T-helper 9 cell (primary cell): ENCODE measurements at regions not wholly inside any gene's neighbourhood (a gene's known extent, or its start where the extent isn't known, plus 50 kb on each side); places are given as distances from the start of the nearest gene placed in this dataset.
A peak's percentile ranks its signal among the peaks of the same experiment; 100 is the strongest.

Experiments
- DNase-seq: peaks from one replicate; pipeline ENCODE4 v3.0.0-alpha.2; 2020

GRCh38 chr11:69918938-69919650 is 99.9 kb upstream of the FGF3 start:
- DNase-seq: peak; percentile 63

- DNase-seq: no peak
These were observed 100.6 kb upstream of the FGF3 start for GRCh38 chr11:69919659-69920344.

DNA sequence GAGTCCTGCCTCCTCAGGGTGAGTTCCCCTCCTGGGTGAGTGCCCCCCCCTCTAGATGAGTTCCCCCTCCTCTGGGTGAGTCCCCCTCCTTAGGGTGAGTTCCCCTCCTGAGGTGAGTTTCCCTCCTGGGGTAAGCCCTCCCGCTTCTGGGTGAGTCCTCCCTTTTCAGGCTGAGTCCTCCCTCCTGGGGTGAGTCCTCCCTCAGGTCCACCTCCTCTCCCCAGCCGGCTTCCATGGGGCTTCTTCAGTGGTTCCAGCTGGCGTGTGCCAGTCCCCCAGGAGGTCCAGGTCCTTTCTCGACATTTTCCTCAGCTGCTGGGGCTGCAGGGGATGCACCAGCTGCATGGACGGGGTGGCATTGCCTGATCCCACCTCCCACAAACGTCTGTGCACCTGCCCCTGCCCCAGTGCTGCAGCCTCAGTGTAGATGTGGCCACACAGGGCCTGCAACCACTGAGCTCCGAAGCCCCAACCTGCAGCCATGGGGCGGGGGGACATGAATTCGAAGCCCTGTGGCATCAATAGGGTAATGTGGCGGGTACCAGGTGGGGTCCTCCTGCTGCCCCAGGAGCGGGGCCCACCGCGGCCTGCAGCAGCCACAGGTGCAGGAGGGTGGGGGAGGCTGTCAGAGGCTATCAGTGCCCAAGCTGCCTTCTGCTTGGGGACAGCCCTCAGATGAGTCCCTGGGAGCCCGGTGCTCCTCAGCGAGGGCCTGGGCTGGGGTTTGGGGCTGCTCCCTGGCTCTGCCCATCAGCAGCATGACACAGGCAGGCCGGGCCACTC is 101.3 kb upstream of the FGF3 start:
- DNase-seq: no peak

DNA sequence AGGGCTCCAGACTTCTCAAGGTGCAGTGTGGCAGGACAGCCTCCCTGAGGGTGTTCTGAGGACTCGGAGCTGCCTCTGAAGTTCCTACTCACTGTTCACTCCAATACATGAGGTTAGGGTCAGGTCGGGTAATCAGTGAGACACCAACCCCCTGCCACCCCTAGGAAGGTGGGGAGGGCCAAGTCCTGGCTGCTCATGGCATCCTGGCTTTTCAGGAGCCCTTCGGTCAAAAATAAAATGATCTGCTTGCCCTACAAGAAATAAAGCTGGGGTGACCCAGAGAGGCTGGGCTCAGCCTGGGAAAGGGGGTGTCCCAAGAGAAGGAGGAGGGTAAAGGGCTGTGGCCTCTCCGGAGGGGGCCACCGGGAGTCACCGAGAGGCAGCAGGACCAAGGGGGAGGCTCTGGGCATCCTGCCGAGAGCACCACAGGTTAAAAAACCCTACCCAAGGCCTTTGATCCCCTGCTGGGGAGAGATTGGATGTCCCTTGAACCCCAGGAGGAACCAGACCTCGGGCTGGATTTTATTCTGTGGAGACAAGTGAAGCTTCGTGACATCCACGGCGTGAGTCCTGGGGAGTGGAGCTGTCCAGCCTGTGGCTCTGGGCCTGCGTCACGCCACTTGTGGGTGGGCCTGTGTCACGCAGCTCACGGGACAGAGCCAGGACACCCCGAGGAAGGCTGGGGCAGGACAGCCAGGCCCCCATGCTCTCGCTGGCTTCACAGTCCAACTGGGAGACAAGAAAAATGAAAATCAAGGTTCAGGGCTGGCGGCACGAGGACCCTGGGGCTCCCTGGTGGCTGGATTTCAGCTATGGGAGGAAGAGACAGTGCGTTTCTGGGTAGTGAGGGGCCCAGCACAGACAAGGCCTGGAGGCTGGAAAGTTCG is 102.2 kb upstream of the FGF3 start:
- no peak for DNase-seq

DNA sequence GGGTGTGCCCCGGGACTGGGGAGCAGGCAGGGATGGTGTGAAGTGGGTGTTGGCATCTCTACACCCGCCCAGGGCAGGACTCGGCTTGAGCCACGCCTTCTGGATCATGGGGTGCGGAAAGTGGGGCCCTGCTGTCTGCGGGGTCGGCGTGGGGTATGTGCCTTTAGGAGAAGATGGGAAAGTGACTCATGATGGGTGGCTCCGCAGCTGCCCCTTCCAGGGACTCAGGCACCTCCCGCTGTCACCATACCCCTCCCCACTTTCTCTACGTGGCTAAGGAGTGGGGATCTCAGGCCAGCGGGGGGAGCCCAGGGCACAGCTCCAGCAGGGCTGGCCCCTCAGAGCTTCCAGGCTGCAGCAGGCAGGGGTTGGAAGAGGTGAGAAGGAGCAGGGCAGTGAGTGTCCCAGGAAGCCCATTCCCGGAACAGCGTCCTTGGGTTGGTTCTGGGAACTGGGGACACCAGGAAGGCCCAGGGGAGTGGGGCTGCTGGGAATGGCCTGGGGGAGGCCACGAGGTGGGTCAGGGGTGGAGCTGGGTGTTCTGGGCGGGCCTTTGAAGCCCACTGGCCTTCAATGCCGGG is 102.9 kb upstream of the FGF3 start:
- DNase-seq: no peak

- no peak for DNase-seq
These were observed 103.4 kb upstream of the FGF3 start for GRCh38 chr11:69922596-69923111.

DNA sequence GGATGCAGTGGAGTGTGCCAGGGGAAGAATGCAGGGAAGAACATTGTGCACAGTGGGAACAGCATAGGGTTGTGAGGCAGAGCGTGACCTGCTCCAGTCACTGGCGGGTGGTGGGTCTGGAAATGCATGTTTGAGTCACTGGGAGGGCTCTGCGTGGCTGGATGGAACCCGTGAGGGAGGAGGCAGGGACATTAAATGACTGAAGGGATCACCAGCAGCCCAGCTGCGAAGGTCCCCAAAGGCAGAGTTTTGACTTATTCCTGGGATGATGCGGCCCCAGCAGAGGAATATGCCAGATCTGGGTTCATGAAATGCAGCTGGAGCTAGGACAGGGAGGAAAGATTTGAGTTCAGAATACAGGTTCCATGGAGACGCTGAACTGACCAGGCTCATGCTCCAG is 104.0 kb upstream of the FGF3 start:
- DNase-seq: no peak

- no peak for DNase-seq
These were observed 104.6 kb upstream of the FGF3 start for GRCh38 chr11:69923641-69924307.

- DNase-seq: no peak
These were observed 105.3 kb upstream of the FGF3 start for GRCh38 chr11:69924308-69925161.

GRCh38 chr11:69925366-69926196 is 106.4 kb upstream of the FGF3 start:
- no peak for DNase-seq

DNA sequence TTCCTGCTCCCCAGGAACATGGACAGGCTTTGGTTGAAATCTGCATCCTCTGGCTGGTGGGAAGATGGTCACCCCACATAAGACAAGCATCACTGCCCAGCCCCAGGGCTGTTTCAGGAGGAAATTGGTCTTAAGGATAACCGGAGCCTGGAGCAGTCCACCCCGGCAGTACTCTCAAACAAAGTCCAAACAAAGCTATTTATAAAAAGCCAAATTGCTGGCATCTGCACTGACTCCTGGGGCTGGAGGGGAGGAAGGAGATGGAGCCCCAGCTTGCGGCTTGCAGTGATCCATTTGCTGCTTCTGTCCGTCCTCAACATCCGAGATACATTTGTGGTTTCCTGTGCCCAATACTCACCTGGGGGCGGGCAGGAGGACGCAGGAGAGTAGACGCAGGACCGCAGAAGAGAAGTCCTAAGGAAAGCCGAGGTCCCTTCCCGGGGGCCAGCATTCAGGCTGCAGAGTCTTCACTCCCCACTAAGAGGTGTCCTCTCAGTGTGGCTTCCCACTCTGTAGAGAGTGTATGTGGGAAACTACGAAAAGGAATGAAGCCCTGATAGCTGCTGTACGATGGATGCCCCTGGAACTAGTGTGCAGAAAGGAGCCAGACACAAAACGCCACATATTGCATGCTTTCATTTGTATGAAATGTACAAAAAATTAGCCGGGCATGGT is 107.3 kb upstream of the FGF3 start:
- DNase-seq: no peak

- DNase-seq: no peak
These were observed 108.9 kb upstream of the FGF3 start for GRCh38 chr11:69928121-69928520.

DNA sequence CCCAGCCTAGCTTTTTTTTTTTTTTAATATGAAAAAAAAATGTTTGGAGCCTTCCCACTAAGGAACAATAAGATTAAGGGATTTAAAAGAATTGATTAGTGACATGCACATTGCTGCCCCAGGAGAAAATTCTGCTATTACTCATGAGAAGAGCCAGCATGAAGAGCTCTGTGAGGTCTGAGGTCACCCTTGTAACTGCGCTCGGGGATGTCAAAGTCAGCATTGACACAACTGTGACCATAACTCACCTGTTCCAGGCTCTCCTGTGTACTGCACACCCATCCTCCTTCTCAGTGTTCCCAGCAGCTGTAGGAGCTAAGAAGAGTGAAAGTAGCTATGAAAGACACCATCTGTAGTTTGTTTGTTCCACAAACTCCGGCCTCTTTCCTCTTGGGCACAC is 109.8 kb upstream of the FGF3 start:
- no peak for DNase-seq

GRCh38 chr11:69930081-69931059 is 111.2 kb upstream of the FGF3 start:
- DNase-seq: no peak

- no peak for DNase-seq
These were observed 112.1 kb upstream of the FGF3 start for GRCh38 chr11:69931060-69931910.

GRCh38 chr11:69931994-69932910 is 113.0 kb upstream of the FGF3 start:
- DNase-seq: no peak
